ENCODE measurements at regions not wholly inside any gene's neighbourhood (a gene's known extent, or its start where the extent isn't known, plus 50 kb on each side); places are given as distances from the start of the nearest gene placed in this dataset.

DNA sequence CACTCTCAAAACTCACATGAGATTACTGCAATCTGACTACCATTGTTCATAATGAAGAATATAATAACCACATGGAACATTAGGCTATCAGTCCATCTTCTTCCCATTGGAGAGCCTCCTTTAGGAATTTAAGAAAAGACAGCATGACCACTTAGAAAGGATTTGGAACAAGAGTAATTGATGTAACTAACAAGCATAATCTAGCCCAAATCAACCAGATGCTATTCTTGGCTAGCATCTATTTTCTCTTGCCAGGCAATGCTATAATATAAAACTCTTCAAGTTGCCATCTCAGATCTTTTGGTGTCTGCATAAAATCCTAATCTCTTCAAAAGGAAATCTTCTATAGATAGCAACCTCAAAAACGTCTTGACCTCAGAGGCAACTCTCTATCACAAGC lies 152.0 kb upstream of the REG3G start:
- Histone ChIP-seq H3K4me3 (ENCODE audit: severe bottlenecking) (no peak overlapping the region), H3K9me3 (ENCODE audit: severe bottlenecking) (no peaks in the 10 kb centered on the region), H3K4me1 (ENCODE audit: insufficient read depth, poor library complexity, severe bottlenecking) (no peaks in the 10 kb centered on the region), H3K27ac (ENCODE audit: poor library complexity, severe bottlenecking) (no peak overlapping the region), H3K27me3 (ENCODE audit: insufficient read depth, poor library complexity, severe bottlenecking) (no peaks in the 10 kb centered on the region), H3K36me3 (ENCODE audit: low read depth) (no peaks in the 10 kb centered on the region)
- TF ChIP-seq, protein P1, sequence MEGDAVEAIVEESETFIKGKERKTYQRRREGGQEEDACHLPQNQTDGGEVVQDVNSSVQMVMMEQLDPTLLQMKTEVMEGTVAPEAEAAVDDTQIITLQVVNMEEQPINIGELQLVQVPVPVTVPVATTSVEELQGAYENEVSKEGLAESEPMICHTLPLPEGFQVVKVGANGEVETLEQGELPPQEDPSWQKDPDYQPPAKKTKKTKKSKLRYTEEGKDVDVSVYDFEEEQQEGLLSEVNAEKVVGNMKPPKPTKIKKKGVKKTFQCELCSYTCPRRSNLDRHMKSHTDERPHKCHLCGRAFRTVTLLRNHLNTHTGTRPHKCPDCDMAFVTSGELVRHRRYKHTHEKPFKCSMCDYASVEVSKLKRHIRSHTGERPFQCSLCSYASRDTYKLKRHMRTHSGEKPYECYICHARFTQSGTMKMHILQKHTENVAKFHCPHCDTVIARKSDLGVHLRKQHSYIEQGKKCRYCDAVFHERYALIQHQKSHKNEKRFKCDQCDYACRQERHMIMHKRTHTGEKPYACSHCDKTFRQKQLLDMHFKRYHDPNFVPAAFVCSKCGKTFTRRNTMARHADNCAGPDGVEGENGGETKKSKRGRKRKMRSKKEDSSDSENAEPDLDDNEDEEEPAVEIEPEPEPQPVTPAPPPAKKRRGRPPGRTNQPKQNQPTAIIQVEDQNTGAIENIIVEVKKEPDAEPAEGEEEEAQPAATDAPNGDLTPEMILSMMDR (IDR thresholded peaks at IDR 0.05; ENCODE audit: poor library complexity, severe bottlenecking), result no peak
- ATAC-seq (ENCODE audit: low read depth), result no peak
- no peak for DNase-seq (ENCODE audit: low spot score)

- Histone ChIP-seq H3K27me3 (ENCODE audit: insufficient read depth, poor library complexity, severe bottlenecking) (no peaks in the 10 kb centered on the region), H3K4me3 (ENCODE audit: severe bottlenecking) (no peak overlapping the region), H3K9me3 (ENCODE audit: severe bottlenecking) (no peaks in the 10 kb centered on the region), H3K36me3 (ENCODE audit: low read depth) (no peaks in the 10 kb centered on the region), H3K27ac (ENCODE audit: poor library complexity, severe bottlenecking) (no peak overlapping the region), H3K4me1 (ENCODE audit: insufficient read depth, poor library complexity, severe bottlenecking) (no peaks in the 10 kb centered on the region)
- TF ChIP-seq, protein P1 (IDR thresholded peaks at IDR 0.05; ENCODE audit: poor library complexity, severe bottlenecking), result no peak
- DNase-seq (ENCODE audit: low spot score) (no peak), ATAC-seq (ENCODE audit: low read depth) (no peak)
Measured at GRCh38 chr2:78876316-78876688, 149.2 kb upstream of the REG3G start.

DNA sequence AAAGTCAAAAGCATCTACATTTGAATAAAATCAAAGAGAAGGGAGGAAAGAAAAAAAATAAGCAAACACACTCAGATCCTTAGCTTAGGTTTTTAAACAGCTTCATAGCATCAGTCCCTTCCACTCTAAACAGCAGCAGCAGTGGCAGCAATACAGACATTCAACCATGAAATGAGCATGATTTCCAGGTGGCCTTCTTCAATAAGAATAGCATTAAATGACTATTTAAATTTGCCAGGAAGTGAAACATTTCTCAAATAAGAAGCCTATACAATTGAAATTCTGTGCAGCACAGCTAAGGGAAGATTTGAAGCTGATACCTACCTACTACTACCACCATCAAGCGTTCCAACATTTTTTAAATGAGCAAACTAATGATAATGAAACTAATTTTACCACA lies 138.1 kb upstream of the REG3G start:
- H3K4me3 ChIP-seq (ENCODE audit: severe bottlenecking), result no peak overlapping the region
- H3K9me3 ChIP-seq (ENCODE audit: severe bottlenecking), result no peaks in the 10 kb centered on the region
- H3K27me3 ChIP-seq (ENCODE audit: insufficient read depth, poor library complexity, severe bottlenecking), result peaks cover 14% of the 10 kb centered on the region
- ATAC-seq (ENCODE audit: low read depth), result no peak
- H3K36me3 ChIP-seq (ENCODE audit: low read depth), result no peaks in the 10 kb centered on the region
- no peak for DNase-seq (ENCODE audit: low spot score)
- no peaks in the 10 kb centered on the region for H3K4me1 ChIP-seq (ENCODE audit: insufficient read depth, poor library complexity, severe bottlenecking)
- TF ChIP-seq, protein P1 (IDR thresholded peaks at IDR 0.05; ENCODE audit: poor library complexity, severe bottlenecking), result no peak
- no peak overlapping the region for H3K27ac ChIP-seq (ENCODE audit: poor library complexity, severe bottlenecking)

DNA sequence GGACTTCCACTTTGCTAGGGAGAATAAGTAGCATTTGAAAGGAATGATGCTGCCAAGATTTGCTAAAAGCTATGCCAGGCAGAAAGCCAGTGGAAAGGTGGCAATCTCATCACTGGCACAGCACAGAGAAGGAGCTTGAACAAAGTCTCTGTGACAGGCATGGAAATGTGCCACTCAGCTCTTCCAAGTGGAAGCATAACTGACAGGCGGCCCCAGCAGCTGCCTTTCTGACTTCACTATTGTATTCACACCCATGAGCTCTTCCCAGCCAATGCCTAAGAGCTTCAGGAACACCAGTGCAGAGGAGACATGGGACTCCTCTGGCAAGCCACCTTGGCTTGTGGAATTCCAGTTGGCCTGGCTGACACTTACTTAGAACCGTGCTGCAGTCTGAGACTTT lies 134.6 kb upstream of the REG3G start:
- no peak overlapping the region for H3K4me3 ChIP-seq (ENCODE audit: severe bottlenecking)
- H3K4me1 ChIP-seq (ENCODE audit: insufficient read depth, poor library complexity, severe bottlenecking), result no peaks in the 10 kb centered on the region
- TF ChIP-seq, protein P1 (IDR thresholded peaks at IDR 0.05; ENCODE audit: poor library complexity, severe bottlenecking), result no peak
- no peak overlapping the region for H3K27ac ChIP-seq (ENCODE audit: poor library complexity, severe bottlenecking)
- no peaks in the 10 kb centered on the region for H3K36me3 ChIP-seq (ENCODE audit: low read depth)
- DNase-seq (ENCODE audit: low spot score) (no peak), ATAC-seq (ENCODE audit: low read depth) (no peak)
- peaks cover 14% of the 10 kb centered on the region for H3K27me3 ChIP-seq (ENCODE audit: insufficient read depth, poor library complexity, severe bottlenecking)
- no peaks in the 10 kb centered on the region for H3K9me3 ChIP-seq (ENCODE audit: severe bottlenecking)

- no peak for ATAC-seq (ENCODE audit: low read depth)
- no peak overlapping the region for H3K4me3 ChIP-seq (ENCODE audit: severe bottlenecking)
- DNase-seq (ENCODE audit: low spot score), result no peak
- H3K27me3 ChIP-seq (ENCODE audit: insufficient read depth, poor library complexity, severe bottlenecking), result peaks cover 14% of the 10 kb centered on the region
- H3K36me3 ChIP-seq (ENCODE audit: low read depth), result no peaks in the 10 kb centered on the region
- no peaks in the 10 kb centered on the region for H3K4me1 ChIP-seq (ENCODE audit: insufficient read depth, poor library complexity, severe bottlenecking)
- H3K9me3 ChIP-seq (ENCODE audit: severe bottlenecking), result no peaks in the 10 kb centered on the region
- TF ChIP-seq, protein P1 (IDR thresholded peaks at IDR 0.05; ENCODE audit: poor library complexity, severe bottlenecking), result no peak
- no peak overlapping the region for H3K27ac ChIP-seq (ENCODE audit: poor library complexity, severe bottlenecking)
Measured at GRCh38 chr2:78892295-78892694, 133.2 kb upstream of the REG3G start.
